ENCODE measurements at regions not wholly inside any gene's neighbourhood (a gene's known extent, or its start where the extent isn't known, plus 50 kb on each side); places are given as distances from the start of the nearest gene placed in this dataset.

DNA sequence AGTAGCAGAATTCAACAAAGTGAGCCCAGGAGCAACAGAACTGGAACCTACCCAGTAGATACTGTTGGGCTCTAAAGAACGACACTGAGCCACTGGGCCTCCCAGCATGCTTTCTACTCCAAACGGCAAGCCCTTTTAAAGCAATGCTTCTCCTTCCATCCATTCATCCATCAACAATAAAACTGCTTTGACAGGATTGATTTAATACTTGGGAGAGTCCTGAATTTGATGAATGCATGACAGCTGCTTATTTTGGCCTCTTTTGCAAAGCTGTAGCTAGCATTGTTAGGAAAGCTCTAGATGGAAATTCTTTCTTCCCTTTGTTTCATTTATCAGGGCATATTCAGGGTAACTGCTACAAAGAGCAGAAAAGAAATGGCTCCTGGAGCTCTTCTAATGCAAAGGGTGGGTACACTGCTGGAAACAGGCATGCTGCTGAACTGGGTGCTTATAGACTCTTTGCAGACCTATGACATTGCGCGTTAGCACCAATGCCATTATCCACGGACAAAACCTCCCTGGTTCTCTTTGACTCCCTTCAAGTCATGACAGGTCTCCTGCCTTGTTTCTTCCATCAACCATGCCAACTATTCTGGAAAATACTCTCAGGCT is 138.4 kb upstream of the HNRNPA3 start:
- TF ChIP-seq ZNF16 (tag by site-specific recombination; IDR thresholded peaks at IDR 0.05; ENCODE audit: low read depth) (no peak), ZFP3 (tag by site-specific recombination; IDR thresholded peaks at IDR 0.05; ENCODE audit: low read depth) (no peak), ZNF677 (tag by site-specific recombination; IDR thresholded peaks at IDR 0.05) (no peak), ZSCAN30 (tag by site-specific recombination; IDR thresholded peaks at IDR 0.05) (no peak), ZXDB (tag by site-specific recombination; IDR thresholded peaks at IDR 0.05) (no peak), GLI4 (tag by site-specific recombination; IDR thresholded peaks at IDR 0.05) (no peak), ZNF843 (tag by site-specific recombination; IDR thresholded peaks at IDR 0.05) (no peak), ZNF768 (tag by site-specific recombination; IDR thresholded peaks at IDR 0.05) (no peak), ZNF37A (tag by site-specific recombination; IDR thresholded peaks at IDR 0.05) (no peak), EGR2 (tag by site-specific recombination; IDR thresholded peaks at IDR 0.05; ENCODE audit: low read depth) (no peak)
- TF ChIP-seq, protein P1, sequence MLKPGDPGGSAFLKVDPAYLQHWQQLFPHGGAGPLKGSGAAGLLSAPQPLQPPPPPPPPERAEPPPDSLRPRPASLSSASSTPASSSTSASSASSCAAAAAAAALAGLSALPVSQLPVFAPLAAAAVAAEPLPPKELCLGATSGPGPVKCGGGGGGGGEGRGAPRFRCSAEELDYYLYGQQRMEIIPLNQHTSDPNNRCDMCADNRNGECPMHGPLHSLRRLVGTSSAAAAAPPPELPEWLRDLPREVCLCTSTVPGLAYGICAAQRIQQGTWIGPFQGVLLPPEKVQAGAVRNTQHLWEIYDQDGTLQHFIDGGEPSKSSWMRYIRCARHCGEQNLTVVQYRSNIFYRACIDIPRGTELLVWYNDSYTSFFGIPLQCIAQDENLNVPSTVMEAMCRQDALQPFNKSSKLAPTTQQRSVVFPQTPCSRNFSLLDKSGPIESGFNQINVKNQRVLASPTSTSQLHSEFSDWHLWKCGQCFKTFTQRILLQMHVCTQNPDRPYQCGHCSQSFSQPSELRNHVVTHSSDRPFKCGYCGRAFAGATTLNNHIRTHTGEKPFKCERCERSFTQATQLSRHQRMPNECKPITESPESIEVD (tag by site-specific recombination; IDR thresholded peaks at IDR 0.05): no peak
- TF ChIP-seq, protein P2, sequence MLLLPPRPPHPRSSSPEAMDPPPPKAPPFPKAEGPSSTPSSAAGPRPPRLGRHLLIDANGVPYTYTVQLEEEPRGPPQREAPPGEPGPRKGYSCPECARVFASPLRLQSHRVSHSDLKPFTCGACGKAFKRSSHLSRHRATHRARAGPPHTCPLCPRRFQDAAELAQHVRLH (tag by site-specific recombination; IDR thresholded peaks at IDR 0.05): no peak
- H3K4me3 ChIP-seq (ENCODE audit: low read depth, low read length): no peak overlapping the region
- H3K36me3 ChIP-seq (ENCODE audit: control insufficient read depth in 2 of 2, insufficient read depth in 1 of 2, low read length in 2 of 2): no peaks in the 10 kb centered on the region
- ChIA-PET CTCF (interaction anchor here (0.7 kb wide), 1 partner anchor 208 kb away, joined by 3 read pairs; no protein-coding TSS in a partner anchor), POLR2A (no interaction called here)
- peaks cover 15% of the 10 kb centered on the region; the same call in 1 of the 2 replicates for H3K4me1 ChIP-seq (ENCODE audit: control insufficient read depth, insufficient read depth, low read length)
- H3K27ac ChIP-seq (ENCODE audit: extremely low read depth, low read depth, low read length): no peak overlapping the region
- no peaks in the 10 kb centered on the region for H3K9me3 ChIP-seq (ENCODE audit: control insufficient read depth, insufficient read depth, low read depth, low read length)

DNA sequence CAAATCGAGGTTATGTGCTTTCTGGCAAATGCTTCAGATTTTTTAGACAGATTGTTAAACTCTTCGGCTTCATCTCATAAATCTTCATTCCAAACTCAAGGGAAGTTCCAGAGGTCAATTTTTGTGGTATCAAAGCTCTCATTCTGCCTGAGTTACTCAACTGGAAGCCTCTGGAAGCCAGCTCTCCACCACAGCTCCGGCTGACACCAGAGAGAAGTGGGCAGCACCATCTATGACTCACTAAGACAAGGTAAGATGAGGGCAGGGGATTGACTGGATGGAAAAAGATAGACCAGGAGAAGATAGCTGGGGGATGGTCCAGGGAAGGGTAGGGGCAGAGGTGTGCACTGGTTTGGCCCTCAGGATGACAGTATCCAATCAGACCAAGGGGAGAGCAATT is 137.3 kb upstream of the HNRNPA3 start:
- Histone ChIP-seq H3K4me3 (ENCODE audit: low read depth, low read length) (no peak overlapping the region), H3K36me3 (ENCODE audit: control insufficient read depth in 2 of 2, insufficient read depth in 1 of 2, low read length in 2 of 2) (no peaks in the 10 kb centered on the region), H3K27ac (ENCODE audit: extremely low read depth, low read depth, low read length) (no peak overlapping the region), H3K9me3 (ENCODE audit: control insufficient read depth, insufficient read depth, low read depth, low read length) (no peaks in the 10 kb centered on the region), H3K4me1 (ENCODE audit: control insufficient read depth, insufficient read depth, low read length) (peaks cover 15% of the 10 kb centered on the region; the same call in 1 of the 2 replicates)
- TF ChIP-seq YY1 (tag by site-specific recombination; IDR thresholded peaks at IDR 0.05) (no peak), SCRT2 (tag by site-specific recombination; IDR thresholded peaks at IDR 0.05) (no peak), ZNF239 (tag by site-specific recombination; IDR thresholded peaks at IDR 0.05) (no peak), ZBTB1 (tag by site-specific recombination; IDR thresholded peaks at IDR 0.05) (no peak), ZNF560 (tag by site-specific recombination; IDR thresholded peaks at IDR 0.05; ENCODE audit: borderline replicate concordance) (no peak), KLF1 (tag by site-specific recombination; IDR thresholded peaks at IDR 0.05) (no peak), ZNF266 (tag by site-specific recombination; IDR thresholded peaks at IDR 0.05; ENCODE audit: low read depth) (no peak), PRDM1 (tag by site-specific recombination; IDR thresholded peaks at IDR 0.05) (no peak), ZNF416 (tag by site-specific recombination; IDR thresholded peaks at IDR 0.05) (no peak)
- TF ChIP-seq, protein P3, sequence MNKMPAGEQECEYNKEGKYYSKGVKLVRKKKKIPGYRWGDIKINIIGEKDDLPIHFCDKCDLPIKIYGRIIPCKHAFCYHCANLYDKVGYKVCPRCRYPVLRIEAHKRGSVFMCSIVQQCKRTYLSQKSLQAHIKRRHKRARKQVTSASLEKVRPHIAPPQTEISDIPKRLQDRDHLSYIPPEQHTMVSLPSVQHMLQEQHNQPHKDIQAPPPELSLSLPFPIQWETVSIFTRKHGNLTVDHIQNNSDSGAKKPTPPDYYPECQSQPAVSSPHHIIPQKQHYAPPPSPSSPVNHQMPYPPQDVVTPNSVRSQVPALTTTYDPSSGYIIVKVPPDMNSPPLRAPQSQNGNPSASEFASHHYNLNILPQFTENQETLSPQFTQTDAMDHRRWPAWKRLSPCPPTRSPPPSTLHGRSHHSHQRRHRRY (tag by site-specific recombination; IDR thresholded peaks at IDR 0.05): no peak
- TF ChIP-seq, protein P4, sequence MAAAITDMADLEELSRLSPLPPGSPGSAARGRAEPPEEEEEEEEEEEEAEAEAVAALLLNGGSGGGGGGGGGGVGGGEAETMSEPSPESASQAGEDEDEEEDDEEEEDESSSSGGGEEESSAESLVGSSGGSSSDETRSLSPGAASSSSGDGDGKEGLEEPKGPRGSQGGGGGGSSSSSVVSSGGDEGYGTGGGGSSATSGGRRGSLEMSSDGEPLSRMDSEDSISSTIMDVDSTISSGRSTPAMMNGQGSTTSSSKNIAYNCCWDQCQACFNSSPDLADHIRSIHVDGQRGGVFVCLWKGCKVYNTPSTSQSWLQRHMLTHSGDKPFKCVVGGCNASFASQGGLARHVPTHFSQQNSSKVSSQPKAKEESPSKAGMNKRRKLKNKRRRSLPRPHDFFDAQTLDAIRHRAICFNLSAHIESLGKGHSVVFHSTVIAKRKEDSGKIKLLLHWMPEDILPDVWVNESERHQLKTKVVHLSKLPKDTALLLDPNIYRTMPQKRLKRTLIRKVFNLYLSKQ (tag by site-specific recombination; IDR thresholded peaks at IDR 0.05; ENCODE audit: borderline replicate concordance): no peak
- ChIA-PET CTCF (interaction anchor here (1.1 kb wide), 1 partner anchor 261 kb away, joined by 3 read pairs; no protein-coding TSS in a partner anchor), POLR2A (no interaction called here)
